Activated T-helper 1 cell treated with anti-CD3 and anti-CD28 coated beads, Interleukin-12 subunit alpha, Interleukin-12 subunit beta, Interleukin-2, Interleukin-4 antibody, amounts not matched to agents 30 ng/mL and 10 ng/mL and 1 ng/mL, durations not matched to agents 14 hours and 24 hours and 36 hours (primary cell): ENCODE measurements at regions not wholly inside any gene's neighbourhood (a gene's known extent, or its start where the extent isn't known, plus 50 kb on each side); places are given as distances from the start of the nearest gene placed in this dataset.

Source experiments
- DNase-seq: peaks from one replicate; pipeline ENCODE4 v3.0.0; 2021; ENCODE audit warnings: low spot score
- H3K27ac Mint-ChIP-seq: one replicate; pipeline ENCODE4 v1.8.0; 2021; ENCODE audit warnings: mild to moderate bottlenecking, mixed read lengths
- H3K27me3 Mint-ChIP-seq: one replicate; pipeline ENCODE4 v1.8.0; 2022; ENCODE audit warnings: mild to moderate bottlenecking, moderate library complexity, mixed read lengths; ENCODE audit not compliant: insufficient read depth
- H3K36me3 Mint-ChIP-seq: one replicate; pipeline ENCODE4 v1.8.0; 2021; ENCODE audit warnings: low read depth, mixed read lengths
- H3K4me1 Mint-ChIP-seq: one replicate; pipeline ENCODE4 v1.8.0; 2021; ENCODE audit warnings: low read depth, mixed read lengths
- H3K4me3 Mint-ChIP-seq: one replicate; pipeline ENCODE4 v1.8.0; 2021; ENCODE audit warnings: mild to moderate bottlenecking, moderate library complexity, mixed read lengths
- H3K9me3 Mint-ChIP-seq: one replicate; pipeline ENCODE4 v1.8.0; 2021; ENCODE audit warnings: mixed read lengths
- intact Hi-C: fragments of 100-400 bp; cut with micrococcal nuclease; formaldehyde crosslinking; loops from one replicate; pipeline ENCODE4 v1.15.1; 2024

- H3K4me1 Mint-ChIP-seq = no peaks in the 10 kb centered on the region
- H3K36me3 Mint-ChIP-seq = no peaks in the 10 kb centered on the region
- intact Hi-C loops = no loop called here
- H3K27ac Mint-ChIP-seq = no peak overlapping the region
- DNase-seq = no peak
- H3K4me3 Mint-ChIP-seq = no peak overlapping the region
- H3K27me3 Mint-ChIP-seq = peaks cover 13% of the 10 kb centered on the region
- no peaks in the 10 kb centered on the region for H3K9me3 Mint-ChIP-seq
Observed at GRCh38 chr3:124288996-124289395, 297.1 kb upstream of the ROPN1 start.

- Mint-ChIP-seq H3K9me3 (no peaks in the 10 kb centered on the region), H3K27ac (no peak overlapping the region), H3K27me3 (peaks cover 20% of the 10 kb centered on the region), H3K36me3 (no peaks in the 10 kb centered on the region), H3K4me3 (no peak overlapping the region), H3K4me1 (no peaks in the 10 kb centered on the region)
- DNase-seq = no peak
- intact Hi-C loops = no loop called here
Observed at GRCh38 chr3:124291008-124291407, 299.1 kb upstream of the ROPN1 start.

GRCh38 chr3:124292329-124292728, 300.4 kb upstream of the ROPN1 start:
- DNase-seq = no peak
- H3K27me3 Mint-ChIP-seq = peaks cover 19% of the 10 kb centered on the region
- intact Hi-C loops = no loop called here
- no peaks in the 10 kb centered on the region for H3K9me3 Mint-ChIP-seq
- H3K4me3 Mint-ChIP-seq = no peak overlapping the region
- H3K36me3 Mint-ChIP-seq = no peaks in the 10 kb centered on the region
- no peak overlapping the region for H3K27ac Mint-ChIP-seq
- H3K4me1 Mint-ChIP-seq = no peaks in the 10 kb centered on the region

- Mint-ChIP-seq H3K27me3 (peaks cover 19% of the 10 kb centered on the region), H3K27ac (no peak overlapping the region), H3K36me3 (no peaks in the 10 kb centered on the region), H3K9me3 (no peaks in the 10 kb centered on the region), H3K4me1 (no peaks in the 10 kb centered on the region), H3K4me3 (no peak overlapping the region)
- DNase-seq = no peak
- intact Hi-C loops = no loop called here
Observed at GRCh38 chr3:124293584-124293983, 301.7 kb upstream of the ROPN1 start.

- Mint-ChIP-seq H3K27ac (no peak overlapping the region), H3K4me3 (no peak overlapping the region)
- intact Hi-C loops = no loop called here
Observed at GRCh38 chr3:124295362-124295761, 303.4 kb upstream of the ROPN1 start.

GRCh38 chr3:124296406-124296805, 304.5 kb upstream of the ROPN1 start:
- Mint-ChIP-seq H3K36me3 (no peaks in the 10 kb centered on the region), H3K27ac (no peak overlapping the region), H3K9me3 (no peaks in the 10 kb centered on the region), H3K4me1 (no peaks in the 10 kb centered on the region), H3K27me3 (peaks cover 19% of the 10 kb centered on the region), H3K4me3 (no peak overlapping the region)
- no peak for DNase-seq
- intact Hi-C loops = no loop called here

More at GRCh38 chr3:124295362-124295761, 303.4 kb upstream of the ROPN1 start:
- Mint-ChIP-seq H3K27me3 (peaks cover 19% of the 10 kb centered on the region), H3K9me3 (no peaks in the 10 kb centered on the region), H3K4me1 (no peaks in the 10 kb centered on the region), H3K36me3 (no peaks in the 10 kb centered on the region)
- DNase-seq = no peak

GRCh38 chr3:124297062-124297980, 305.4 kb upstream of the ROPN1 start:
- no peaks in the 10 kb centered on the region for H3K9me3 Mint-ChIP-seq
- intact Hi-C loops = no loop called here
- DNase-seq = no peak
- H3K36me3 Mint-ChIP-seq = no peaks in the 10 kb centered on the region
- H3K27me3 Mint-ChIP-seq = peaks cover 16% of the 10 kb centered on the region
- H3K4me3 Mint-ChIP-seq = no peak overlapping the region
- H3K27ac Mint-ChIP-seq = no peak overlapping the region
- H3K4me1 Mint-ChIP-seq = no peaks in the 10 kb centered on the region

GRCh38 chr3:124298301-124298700, 306.4 kb upstream of the ROPN1 start:
- no peak for DNase-seq
- H3K9me3 Mint-ChIP-seq = no peaks in the 10 kb centered on the region
- no peak overlapping the region for H3K4me3 Mint-ChIP-seq
- intact Hi-C loops = no loop called here
- peaks cover 16% of the 10 kb centered on the region for H3K27me3 Mint-ChIP-seq
- H3K27ac Mint-ChIP-seq = no peak overlapping the region
- H3K4me1 Mint-ChIP-seq = no peaks in the 10 kb centered on the region
- no peaks in the 10 kb centered on the region for H3K36me3 Mint-ChIP-seq

GRCh38 chr3:124298951-124299350, 307.0 kb upstream of the ROPN1 start:
- intact Hi-C loops = no loop called here
- DNase-seq = no peak
- no peaks in the 10 kb centered on the region for H3K9me3 Mint-ChIP-seq
- no peaks in the 10 kb centered on the region for H3K4me1 Mint-ChIP-seq
- H3K27ac Mint-ChIP-seq = no peak overlapping the region
- peaks cover 11% of the 10 kb centered on the region for H3K27me3 Mint-ChIP-seq
- no peak overlapping the region for H3K4me3 Mint-ChIP-seq
- H3K36me3 Mint-ChIP-seq = no peaks in the 10 kb centered on the region

GRCh38 chr3:124299831-124300230, 307.9 kb upstream of the ROPN1 start:
- Mint-ChIP-seq H3K27ac (no peak overlapping the region), H3K27me3 (peaks cover 9% of the 10 kb centered on the region), H3K36me3 (no peaks in the 10 kb centered on the region), H3K4me1 (no peaks in the 10 kb centered on the region), H3K4me3 (no peak overlapping the region), H3K9me3 (no peaks in the 10 kb centered on the region)
- no peak for DNase-seq
- intact Hi-C loops = no loop called here

- no peak for DNase-seq
- Mint-ChIP-seq H3K4me1 (no peaks in the 10 kb centered on the region), H3K36me3 (no peaks in the 10 kb centered on the region), H3K27me3 (peaks cover 6% of the 10 kb centered on the region), H3K27ac (no peak overlapping the region), H3K4me3 (no peak overlapping the region), H3K9me3 (no peaks in the 10 kb centered on the region)
- intact Hi-C loops = no loop called here
Observed at GRCh38 chr3:124300416-124300815, 308.5 kb upstream of the ROPN1 start.

- Mint-ChIP-seq H3K27ac (no peak overlapping the region), H3K36me3 (no peaks in the 10 kb centered on the region), H3K4me1 (no peaks in the 10 kb centered on the region), H3K9me3 (peaks cover 10% of the 10 kb centered on the region), H3K27me3 (no peaks in the 10 kb centered on the region), H3K4me3 (no peak overlapping the region)
- no peak for DNase-seq
- intact Hi-C loops = no loop called here
Observed at GRCh38 chr3:124303305-124303910, 311.5 kb upstream of the ROPN1 start.

GRCh38 chr3:124306665-124307064, 314.7 kb upstream of the ROPN1 start:
- no peak for DNase-seq
- Mint-ChIP-seq H3K27me3 (no peaks in the 10 kb centered on the region), H3K27ac (no peak overlapping the region), H3K9me3 (peaks cover 10% of the 10 kb centered on the region), H3K36me3 (no peaks in the 10 kb centered on the region), H3K4me3 (no peak overlapping the region), H3K4me1 (no peaks in the 10 kb centered on the region)
- intact Hi-C loops = no loop called here
